HepG2 (cell line): ENCODE measurements at regions not wholly inside any gene's neighbourhood (a gene's known extent, or its start where the extent isn't known, plus 50 kb on each side); places are given as distances from the start of the nearest gene placed in this dataset.

Source experiments
- ATAC-seq: fragments of 200-7000 bp; cut with Tn5 transposase; 3 replicates; pipeline ENCODE4 v1.9.1; 2020; ENCODE audit warnings: mild to moderate bottlenecking, moderate library complexity
- BruUV-seq: library from RNA; stranded (reverse); fragments of 400-500 nt; replicated peaks from 2 replicates; lab custom pipeline; 2021; lab: Mats Ljungman, UMichigan
- CTCF ChIA-PET: fragments of 300-600 bp; formaldehyde crosslinking; extraction: SDS; loops from one replicate; lab custom pipeline; 2021; ENCODE audit warnings: low total read pairs, inconsistent platforms, low intra/inter-chr PET ratio; lab: Yijun Ruan, JAX
- POLR2A ChIA-PET: fragments of 350-600 bp; sonication (Branson Sonifier 250); formaldehyde crosslinking; loops from one replicate; lab custom pipeline; 2020; ENCODE audit warnings: antibody characterized with exemption, inconsistent platforms; lab: Yijun Ruan, JAX
- DNase-seq: peaks from one replicate; pipeline ENCODE4 v3.0.0-alpha.2; 2015; ENCODE audit warnings: low spot score
- FAIRE-seq: peaks from 3 replicates; lab custom pipeline; 2011; peaks lifted over from hg19 to GRCh38; lab: Jason Lieb, UNC
- H2AFZ ChIP-seq: one replicate; pipeline ENCODE4 v1.6.1; 2011; ENCODE audit warnings: low read length, inconsistent platforms
- H3K27ac ChIP-seq: fragments of 300-600 bp; 3 replicates; pipeline ENCODE4 v1.8.0; 2011; ENCODE audit warnings: mixed run types, mild to moderate bottlenecking, mixed read lengths, low read length, inconsistent platforms; ENCODE audit not compliant: insufficient read depth; ENCODE audit errors: extremely low read length
- H3K27me3 ChIP-seq, 2 experiments: fragments of 200-600 bp in 1 of 2; 2 replicates in 1 of 2; 3 replicates in 1 of 2; pipeline versions ENCODE4 v1.6.0 to v1.8.0; 2011; ENCODE audit warnings: low read length in 2 of 2, mild to moderate bottlenecking in 2 of 2, moderate library complexity in 2 of 2, inconsistent platforms in 1 of 2; ENCODE audit not compliant: insufficient read depth in 2 of 2, control insufficient read depth in 1 of 2
- H3K36me3 ChIP-seq, 2 experiments: fragments of 200-600 bp in 1 of 2; replicated peaks in 1 of 2; 2 replicates in 1 of 2; 3 replicates in 1 of 2; pipeline versions ENCODE4 v1.5.1 to v1.8.0; 2011; ENCODE audit warnings: low read length in 2 of 2, inconsistent platforms in 1 of 2; ENCODE audit not compliant: insufficient read depth in 2 of 2, control insufficient read depth in 1 of 2
- H3K4me1 ChIP-seq: 2 replicates; pipeline ENCODE4 v1.5.1; 2012; ENCODE audit warnings: low read length, inconsistent platforms; ENCODE audit not compliant: insufficient read depth
- H3K4me2 ChIP-seq: 2 replicates; pipeline ENCODE4 v1.6.0; 2011; ENCODE audit warnings: low read depth, low read length, inconsistent platforms
- H3K4me3 ChIP-seq, 3 experiments: fragments of 200-600 bp in 1 of 3; sonication (generic), shearing (Covaris generic) in 1 of 3; replicated peaks in 1 of 3; 2 replicates each; pipeline ENCODE4 v1.5.1; 2011 to 2016; ENCODE audit warnings: low read length in 3 of 3, inconsistent platforms in 2 of 3, low read depth in 2 of 3, mild to moderate bottlenecking in 2 of 3, control low read depth in 1 of 3, mixed read lengths in 1 of 3; ENCODE audit not compliant: insufficient read depth in 1 of 3
- H3K79me2 ChIP-seq: one replicate; pipeline ENCODE4 v1.6.1; 2011; ENCODE audit warnings: low read length, inconsistent platforms; ENCODE audit not compliant: insufficient read depth
- H3K9ac ChIP-seq: 2 replicates; pipeline ENCODE4 v1.6.0; 2011; ENCODE audit warnings: mild to moderate bottlenecking, low read depth, low read length, inconsistent platforms; ENCODE audit not compliant: insufficient read depth
- H3K9me3 ChIP-seq: 2 replicates; pipeline ENCODE4 v1.5.1; 2012; ENCODE audit warnings: mild to moderate bottlenecking, low read length
- H4K20me1 ChIP-seq: 2 replicates; pipeline ENCODE4 v1.6.0; 2011; ENCODE audit warnings: inconsistent platforms, mild to moderate bottlenecking, low read length, moderate library complexity; ENCODE audit not compliant: insufficient read depth
- AHR ChIP-seq: IDR thresholded peaks from 2 replicates; pipeline ENCODE4 v1.6.1; 2018; ENCODE audit warnings: missing genetic modification reagents, missing compliant biosample characterization
- DRAP1 ChIP-seq: IDR thresholded peaks from 2 replicates; pipeline ENCODE4 v1.6.1; 2016; ENCODE audit warnings: missing genetic modification reagents, missing compliant biosample characterization
- GABPB1 ChIP-seq: IDR thresholded peaks from 2 replicates; pipeline ENCODE4 v1.6.1; 2016; ENCODE audit warnings: mild to moderate bottlenecking, missing genetic modification reagents, moderate library complexity, missing compliant biosample characterization
- HIVEP1 ChIP-seq: sonication (generic); formaldehyde crosslinking; IDR thresholded peaks from 2 replicates; pipeline ENCODE4 v1.4.0; 2020; ENCODE audit warnings: mild to moderate bottlenecking, missing genetic modification reagents
- NFIB ChIP-seq: sonication (generic); formaldehyde crosslinking; IDR thresholded peaks from 2 replicates; pipeline ENCODE4 v1.9.0; 2021; ENCODE audit warnings: missing genetic modification reagents, mild to moderate bottlenecking, borderline replicate concordance
- SOX13 ChIP-seq, 3 experiments: fragments of 450-650 bp in 1 of 3; sonication (generic) in 1 of 3; formaldehyde crosslinking in 1 of 3; IDR thresholded peaks in 2 of 3; conservative IDR thresholded peaks in 1 of 3; 2 replicates each; pipeline versions ENCODE4 v1.5.0 to v1.6.1; 2016 to 2020; ENCODE audit warnings: antibody characterized with exemption in 1 of 3, mild to moderate bottlenecking in 1 of 3, missing compliant biosample characterization in 1 of 3, missing genetic modification reagents in 1 of 3, moderate library complexity in 1 of 3
- ZBTB21 ChIP-seq: sonication (generic); formaldehyde crosslinking; IDR thresholded peaks from 2 replicates; pipeline ENCODE4 v1.4.0; 2020; ENCODE audit warnings: missing genetic modification reagents
- ZBTB34 ChIP-seq: sonication (generic); formaldehyde crosslinking; IDR thresholded peaks from 2 replicates; pipeline ENCODE4 v1.8.0; 2022; ENCODE audit warnings: mild to moderate bottlenecking, missing genetic modification reagents
- ZNF280B ChIP-seq: sonication (generic); formaldehyde crosslinking; IDR thresholded peaks from 2 replicates; pipeline ENCODE4 v1.5.0; 2020; ENCODE audit warnings: missing genetic modification reagents, mild to moderate bottlenecking, borderline replicate concordance
- ZNF382 ChIP-seq: sonication (generic); formaldehyde crosslinking; IDR thresholded peaks from 2 replicates; pipeline ENCODE4 v1.5.0; 2020; ENCODE audit warnings: missing genetic modification reagents, mild to moderate bottlenecking, borderline replicate concordance
- ZNF446 ChIP-seq: sonication (generic); formaldehyde crosslinking; IDR thresholded peaks from 2 replicates; pipeline ENCODE4 v1.5.0; 2020; ENCODE audit warnings: mild to moderate bottlenecking, missing genetic modification reagents
- ZNF619 ChIP-seq: sonication (generic); formaldehyde crosslinking; IDR thresholded peaks from 2 replicates; pipeline ENCODE4 v1.4.0; 2020; ENCODE audit warnings: mild to moderate bottlenecking, missing genetic modification reagents
- ZNF660 ChIP-seq: sonication (generic); formaldehyde crosslinking; IDR thresholded peaks from 2 replicates; pipeline ENCODE4 v1.5.1; 2020; ENCODE audit warnings: mild to moderate bottlenecking, low read depth, missing genetic modification reagents, borderline replicate concordance
- WGBS: methylation state at CpG from one replicate; pipeline ENCODE4 v1.1.6; 2017; ENCODE audit warnings: low lambda C conversion rate; 5-methylcytosine and 5-hydroxymethylcytosine counted together
- in situ Hi-C: cut with HindIII; loops from 2 replicates; pipeline ENCODE4 v1.10.0; 2017; ENCODE audit warnings: low pct_unique_long_range_greater_than_20kb; ENCODE audit not compliant: extremely low pct_ligation_motif_present
- intact Hi-C: fragments of 100-400 bp; cut with micrococcal nuclease; formaldehyde crosslinking; loops from one replicate; pipeline ENCODE4 v1.10.0; 2022; ENCODE audit not compliant: unreplicated experiment
- TF ChIP-seq, protein P1 (sequence below): IDR thresholded peaks from 2 replicates; pipeline ENCODE4 v1.6.1; 2016; ENCODE audit warnings: low read depth, borderline replicate concordance
- TF ChIP-seq, protein P2 (sequence below): sonication (generic); formaldehyde crosslinking; IDR thresholded peaks from 2 replicates; pipeline ENCODE4 v1.5.1; 2020; ENCODE audit warnings: mild to moderate bottlenecking, missing genetic modification reagents, moderate library complexity

GRCh38 chr10:33501161-33501560, 166.7 kb upstream of the NRP1 start (continued):
- TF ChIP-seq ZBTB34 (CRISPR knock-in tag) = no peak
- TF ChIP-seq ZNF619 (CRISPR knock-in tag) = no peak
- TF ChIP-seq ZNF382 = no peak
- no peak for TF ChIP-seq AHR (CRISPR knock-in tag)
- no peak for TF ChIP-seq GABPB1 (CRISPR knock-in tag)
- TF ChIP-seq SOX13 (IDR thresholded peaks at IDR 0.05) = no peak
- TF ChIP-seq SOX13 (CRISPR knock-in tag; conservative IDR thresholded peaks at IDR 0.05 in 1 of 2, IDR thresholded peaks at IDR 0.05 in 1 of 2) = no peak
- TF ChIP-seq, protein P1, sequence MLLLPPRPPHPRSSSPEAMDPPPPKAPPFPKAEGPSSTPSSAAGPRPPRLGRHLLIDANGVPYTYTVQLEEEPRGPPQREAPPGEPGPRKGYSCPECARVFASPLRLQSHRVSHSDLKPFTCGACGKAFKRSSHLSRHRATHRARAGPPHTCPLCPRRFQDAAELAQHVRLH = no peak

DNA sequence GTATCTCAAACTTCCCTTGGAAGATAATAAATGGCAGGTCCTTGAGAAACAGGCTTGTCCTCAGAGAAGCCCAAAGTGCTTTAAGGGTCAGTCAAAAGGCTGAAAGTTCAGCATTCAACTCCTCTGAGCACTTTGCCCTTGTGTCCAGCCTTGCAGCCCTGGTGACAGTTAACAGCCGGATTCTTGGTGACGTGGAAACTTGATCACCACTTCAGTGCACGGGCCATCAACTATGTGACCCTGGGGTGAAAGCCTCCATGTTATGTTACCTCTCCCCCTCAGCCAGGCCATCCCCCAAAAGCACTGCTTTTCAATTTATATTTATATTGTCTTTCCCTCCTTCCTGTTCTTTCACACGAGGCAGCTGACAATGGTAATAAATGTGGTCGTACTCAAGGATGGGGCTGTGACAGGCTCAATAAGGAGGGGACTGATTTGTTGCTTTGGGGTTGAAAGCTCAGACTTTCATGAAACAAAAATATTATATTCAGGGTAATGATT, 164.0 kb upstream of the NRP1 start:
- Histone ChIP-seq H3K36me3 (no peaks in the 10 kb centered on the region), H3K9ac (no peak overlapping the region), H3K9me3 (no peaks in the 10 kb centered on the region), H3K4me3 (no peak overlapping the region), H3K27ac (no peak overlapping the region), H3K4me2 (no peak overlapping the region), H3K4me1 (peaks cover 10% of the 10 kb centered on the region; the same call in 1 of the 2 replicates), H2AFZ (no peak overlapping the region), H3K27me3 (no peaks in the 10 kb centered on the region), H3K79me2 (no peaks in the 10 kb centered on the region), H4K20me1 (no peaks in the 10 kb centered on the region)
- intact Hi-C loops = no loop called here
- FAIRE-seq (no peak), DNase-seq (no peak), ATAC-seq (no peak)
- ChIA-PET CTCF (no interaction called here), POLR2A (no interaction called here)
- in situ Hi-C loops = no loop called here
- 54% methylated on average over 3 of the region's 5 CpGs for WGBS
- no TSS peak for BruUV-seq
- TF ChIP-seq ZNF446 (CRISPR knock-in tag) (no peak), NFIB (CRISPR knock-in tag) (no peak), HIVEP1 (CRISPR knock-in tag) (no peak), ZNF280B (CRISPR knock-in tag) (no peak), ZBTB21 (CRISPR knock-in tag) (no peak), DRAP1 (CRISPR knock-in tag) (no peak), ZNF660 (CRISPR knock-in tag) (no peak)
- TF ChIP-seq, protein P2, sequence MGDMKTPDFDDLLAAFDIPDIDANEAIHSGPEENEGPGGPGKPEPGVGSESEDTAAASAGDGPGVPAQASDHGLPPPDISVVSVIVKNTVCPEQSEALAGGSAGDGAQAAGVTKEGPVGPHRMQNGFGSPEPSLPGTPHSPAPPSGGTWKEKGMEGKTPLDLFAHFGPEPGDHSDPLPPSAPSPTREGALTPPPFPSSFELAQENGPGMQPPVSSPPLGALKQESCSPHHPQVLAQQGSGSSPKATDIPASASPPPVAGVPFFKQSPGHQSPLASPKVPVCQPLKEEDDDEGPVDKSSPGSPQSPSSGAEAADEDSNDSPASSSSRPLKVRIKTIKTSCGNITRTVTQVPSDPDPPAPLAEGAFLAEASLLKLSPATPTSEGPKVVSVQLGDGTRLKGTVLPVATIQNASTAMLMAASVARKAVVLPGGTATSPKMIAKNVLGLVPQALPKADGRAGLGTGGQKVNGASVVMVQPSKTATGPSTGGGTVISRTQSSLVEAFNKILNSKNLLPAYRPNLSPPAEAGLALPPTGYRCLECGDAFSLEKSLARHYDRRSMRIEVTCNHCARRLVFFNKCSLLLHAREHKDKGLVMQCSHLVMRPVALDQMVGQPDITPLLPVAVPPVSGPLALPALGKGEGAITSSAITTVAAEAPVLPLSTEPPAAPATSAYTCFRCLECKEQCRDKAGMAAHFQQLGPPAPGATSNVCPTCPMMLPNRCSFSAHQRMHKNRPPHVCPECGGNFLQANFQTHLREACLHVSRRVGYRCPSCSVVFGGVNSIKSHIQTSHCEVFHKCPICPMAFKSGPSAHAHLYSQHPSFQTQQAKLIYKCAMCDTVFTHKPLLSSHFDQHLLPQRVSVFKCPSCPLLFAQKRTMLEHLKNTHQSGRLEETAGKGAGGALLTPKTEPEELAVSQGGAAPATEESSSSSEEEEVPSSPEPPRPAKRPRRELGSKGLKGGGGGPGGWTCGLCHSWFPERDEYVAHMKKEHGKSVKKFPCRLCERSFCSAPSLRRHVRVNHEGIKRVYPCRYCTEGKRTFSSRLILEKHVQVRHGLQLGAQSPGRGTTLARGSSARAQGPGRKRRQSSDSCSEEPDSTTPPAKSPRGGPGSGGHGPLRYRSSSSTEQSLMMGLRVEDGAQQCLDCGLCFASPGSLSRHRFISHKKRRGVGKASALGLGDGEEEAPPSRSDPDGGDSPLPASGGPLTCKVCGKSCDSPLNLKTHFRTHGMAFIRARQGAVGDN (CRISPR knock-in tag) = no peak
